KOPT-K1 (cell line): ENCODE measurements at regions not wholly inside any gene's neighbourhood (a gene's known extent, or its start where the extent isn't known, plus 50 kb on each side); places are given as distances from the start of the nearest gene placed in this dataset.

Experiments
- H3K27ac ChIP-seq: fragments of 200-600 bp; sonication (generic); 2 replicates; pipeline ENCODE4 v1.5.1; 2016; ENCODE audit warnings: antibody characterized with exemption, mild to moderate bottlenecking, low read depth, low read length; ENCODE audit not compliant: poor library complexity, severe bottlenecking
- H3K36me3 ChIP-seq: fragments of 200-600 bp; sonication (generic); 2 replicates; pipeline ENCODE4 v1.5.1; 2017; ENCODE audit warnings: antibody characterized with exemption, mild to moderate bottlenecking, low read length, moderate library complexity; ENCODE audit not compliant: insufficient read depth
- H3K9me3 ChIP-seq: fragments of 200-600 bp; sonication (generic); 2 replicates; pipeline ENCODE4 v1.5.1; 2017; ENCODE audit warnings: antibody characterized with exemption, low read length, mild to moderate bottlenecking; ENCODE audit not compliant: insufficient read depth, poor library complexity, severe bottlenecking

DNA sequence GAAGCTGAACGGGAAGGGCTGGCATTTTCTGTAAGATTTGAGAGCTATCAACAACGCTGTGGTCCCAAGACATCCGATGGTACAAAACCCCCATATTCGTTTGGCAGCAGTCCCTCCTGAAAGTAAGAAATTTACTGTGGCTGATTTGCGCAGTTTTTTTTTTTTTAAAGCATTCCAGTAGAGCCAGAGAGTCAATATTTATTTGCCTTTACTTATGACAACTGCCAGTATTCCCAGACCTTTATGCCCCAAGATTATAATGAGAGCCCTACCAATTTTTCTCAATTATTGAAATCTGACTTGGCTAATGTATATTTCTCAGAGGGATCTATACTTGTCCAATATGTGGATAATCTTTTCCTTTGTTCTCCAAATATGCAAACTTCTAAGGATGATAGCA is 157.5 kb upstream of the SPIN4 start:
- no peaks in the 10 kb centered on the region for H3K36me3 ChIP-seq

DNA sequence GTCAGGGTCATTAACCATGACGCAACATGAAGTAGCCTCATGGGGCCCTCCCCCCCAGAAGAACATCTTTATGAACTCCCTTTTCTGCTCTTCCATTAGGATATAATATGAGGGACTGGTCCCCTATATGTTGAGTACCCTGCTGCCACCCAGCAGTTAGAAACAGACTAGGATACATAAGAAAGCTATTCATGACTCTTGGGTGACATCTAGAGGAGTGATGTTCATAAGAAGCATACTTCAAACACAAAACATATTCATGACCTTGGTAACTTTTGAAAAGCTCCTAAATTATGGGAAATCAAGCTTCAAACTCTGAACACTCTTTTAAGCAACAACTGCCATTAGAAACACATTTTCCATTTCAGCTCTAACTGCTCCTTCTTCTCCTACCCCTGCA is 155.2 kb upstream of the SPIN4 start:
- no peaks in the 10 kb centered on the region for H3K9me3 ChIP-seq
- no peak overlapping the region for H3K27ac ChIP-seq

More for the DNA sequence above, 157.5 kb upstream of the SPIN4 start:
- Histone ChIP-seq H3K27ac (no peak overlapping the region), H3K9me3 (no peaks in the 10 kb centered on the region)

DNA sequence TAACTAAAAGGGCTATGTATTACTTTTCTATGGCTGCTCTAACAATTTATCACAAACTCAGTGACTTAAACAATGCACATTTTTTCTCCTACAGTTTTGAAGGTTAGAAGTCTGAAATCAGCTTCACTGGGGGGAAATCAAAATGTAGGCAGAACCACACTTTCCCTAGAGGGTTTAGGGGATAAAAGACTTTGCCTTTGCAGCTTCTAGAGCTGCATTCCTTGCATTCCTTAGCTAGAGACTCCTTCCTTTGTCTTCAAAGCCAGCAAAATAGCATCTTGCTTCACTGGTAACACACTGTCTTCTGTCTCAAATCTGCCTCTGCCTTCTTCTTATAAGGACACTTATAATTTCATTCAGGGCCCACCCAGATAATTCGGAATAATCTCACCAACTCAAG is 152.4 kb upstream of the SPIN4 start:
- peaks cover 10% of the 10 kb centered on the region for H3K9me3 ChIP-seq
- H3K27ac ChIP-seq = no peak overlapping the region
- no peaks in the 10 kb centered on the region for H3K36me3 ChIP-seq

More for the DNA sequence above, 155.2 kb upstream of the SPIN4 start:
- H3K36me3 ChIP-seq = no peaks in the 10 kb centered on the region

DNA sequence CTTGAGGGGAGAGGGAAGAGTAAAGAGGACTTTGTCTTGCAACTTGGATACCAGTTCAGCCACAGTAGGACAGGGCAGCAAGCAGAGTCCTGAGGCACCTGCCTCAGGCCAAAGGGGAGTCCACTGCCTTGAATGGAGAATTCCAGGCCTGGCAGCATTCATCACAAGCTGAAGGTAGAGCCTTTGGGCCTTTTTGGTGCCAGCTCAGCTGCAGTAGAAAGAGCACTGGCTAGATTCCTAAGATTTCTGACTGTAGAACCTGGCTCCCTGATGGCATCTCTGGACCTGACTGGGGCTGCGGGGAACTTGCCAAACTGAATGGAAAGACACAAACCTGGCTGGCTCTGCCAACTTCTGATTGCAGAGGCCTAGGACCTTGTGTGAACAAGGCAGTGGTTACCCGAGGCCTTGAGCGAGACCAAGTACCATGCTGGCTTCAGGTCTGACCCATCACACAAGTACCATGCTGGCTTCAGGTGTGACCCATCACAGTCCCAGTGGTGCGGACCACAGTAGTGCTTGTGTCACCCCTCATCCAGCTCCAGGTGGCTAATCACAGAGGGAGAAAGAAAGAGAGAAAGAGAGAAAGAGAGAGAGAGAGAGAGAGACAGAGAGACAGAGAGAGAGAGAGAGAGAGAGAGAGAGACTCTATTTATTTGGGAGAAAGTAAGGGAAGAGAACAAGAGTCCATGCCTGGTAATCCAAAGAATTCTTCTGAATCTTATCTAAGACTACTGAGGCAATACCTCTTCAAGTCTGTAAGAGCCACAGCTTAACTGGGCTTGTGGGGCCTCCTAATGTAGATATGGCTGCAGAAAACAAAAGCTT is 137.6 kb upstream of the SPIN4 start:
- Histone ChIP-seq H3K27ac (no peak overlapping the region), H3K36me3 (no peaks in the 10 kb centered on the region), H3K9me3 (no peaks in the 10 kb centered on the region)

DNA sequence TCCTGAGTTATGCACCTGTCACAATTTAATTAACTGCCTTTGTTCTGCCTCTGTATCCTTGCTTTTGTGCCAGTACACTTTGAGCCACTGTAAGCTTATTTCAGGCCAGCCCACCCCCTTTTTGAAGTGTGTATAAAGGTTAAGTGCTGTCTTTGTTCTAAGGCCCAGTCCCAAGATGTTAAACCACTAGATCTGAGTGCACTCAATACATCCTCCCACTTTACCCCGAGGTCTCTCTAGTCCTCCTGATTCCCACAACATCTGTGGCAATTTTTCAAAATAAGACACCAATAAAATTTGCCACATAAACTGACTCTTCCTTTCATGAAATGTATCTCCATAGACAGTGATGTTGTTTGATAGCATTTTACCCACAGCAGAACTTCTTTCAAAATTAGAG is 124.1 kb upstream of the SPIN4 start:
- Histone ChIP-seq H3K36me3 (no peaks in the 10 kb centered on the region), H3K9me3 (peaks cover 33% of the 10 kb centered on the region), H3K27ac (no peak overlapping the region)

GRCh38 chrX:63471004-63471403 is 119.9 kb upstream of the SPIN4 start:
- Histone ChIP-seq H3K27ac (no peak overlapping the region), H3K9me3 (peaks cover 29% of the 10 kb centered on the region), H3K36me3 (no peaks in the 10 kb centered on the region)

- H3K27ac ChIP-seq = no peak overlapping the region
- no peaks in the 10 kb centered on the region for H3K36me3 ChIP-seq
- H3K9me3 ChIP-seq = peaks cover 24% of the 10 kb centered on the region
Observed at GRCh38 chrX:63470506-63470905, 119.4 kb upstream of the SPIN4 start.

DNA sequence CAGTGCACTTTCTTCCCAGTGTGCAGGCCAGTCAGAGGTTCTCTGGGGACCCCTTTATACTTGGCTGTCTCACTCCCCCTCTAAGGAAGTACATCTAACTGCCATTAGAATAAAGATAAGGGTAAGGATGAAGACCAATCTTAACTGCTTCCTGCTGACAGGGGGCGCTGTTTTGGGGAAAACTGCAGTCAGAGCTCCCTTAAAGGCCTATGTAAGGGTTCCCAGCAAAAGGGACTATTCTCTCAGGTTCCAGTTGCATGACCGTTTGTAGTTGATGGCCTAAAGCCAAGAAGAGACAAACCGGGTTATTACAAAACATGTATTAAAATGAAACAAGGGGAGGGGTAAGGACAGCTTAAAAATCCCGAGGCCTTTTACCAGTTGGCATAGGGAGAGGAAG is 115.6 kb upstream of the SPIN4 start:
- Histone ChIP-seq H3K9me3 (peaks cover 4% of the 10 kb centered on the region), H3K36me3 (no peaks in the 10 kb centered on the region), H3K27ac (no peak overlapping the region)

DNA sequence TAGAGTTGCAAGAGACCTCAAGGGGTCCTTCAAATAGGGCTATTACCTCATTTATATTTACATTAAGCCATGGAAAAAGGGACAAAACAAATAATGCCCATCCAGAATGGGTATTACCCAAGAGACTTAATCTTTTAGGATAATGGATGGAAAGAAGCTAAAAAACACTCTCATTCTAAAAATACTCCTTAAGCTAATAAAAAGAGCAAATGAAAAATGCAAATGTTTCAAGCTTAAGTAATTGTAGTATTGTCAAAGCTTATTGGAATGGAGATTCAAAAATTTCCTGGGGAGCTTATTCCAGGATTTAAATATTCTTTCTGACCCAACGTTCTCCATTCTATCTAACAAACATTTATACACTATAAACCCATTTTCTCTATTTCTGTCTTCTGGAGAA is 107.8 kb upstream of the SPIN4 start:
- Histone ChIP-seq H3K36me3 (no peaks in the 10 kb centered on the region), H3K27ac (no peak overlapping the region), H3K9me3 (peaks cover 7% of the 10 kb centered on the region)

GRCh38 chrX:63453571-63453970 is 102.4 kb upstream of the SPIN4 start:
- H3K36me3 ChIP-seq = no peaks in the 10 kb centered on the region
- H3K27ac ChIP-seq = no peak overlapping the region
- H3K9me3 ChIP-seq = peaks cover 36% of the 10 kb centered on the region

GRCh38 chrX:63441717-63442116 is 90.6 kb upstream of the SPIN4 start:
- Histone ChIP-seq H3K9me3 (no peaks in the 10 kb centered on the region), H3K36me3 (no peaks in the 10 kb centered on the region), H3K27ac (no peak overlapping the region)

- Histone ChIP-seq H3K9me3 (no peaks in the 10 kb centered on the region), H3K36me3 (no peaks in the 10 kb centered on the region), H3K27ac (no peak overlapping the region)
Observed at GRCh38 chrX:63439580-63439979, 88.4 kb upstream of the SPIN4 start.

DNA sequence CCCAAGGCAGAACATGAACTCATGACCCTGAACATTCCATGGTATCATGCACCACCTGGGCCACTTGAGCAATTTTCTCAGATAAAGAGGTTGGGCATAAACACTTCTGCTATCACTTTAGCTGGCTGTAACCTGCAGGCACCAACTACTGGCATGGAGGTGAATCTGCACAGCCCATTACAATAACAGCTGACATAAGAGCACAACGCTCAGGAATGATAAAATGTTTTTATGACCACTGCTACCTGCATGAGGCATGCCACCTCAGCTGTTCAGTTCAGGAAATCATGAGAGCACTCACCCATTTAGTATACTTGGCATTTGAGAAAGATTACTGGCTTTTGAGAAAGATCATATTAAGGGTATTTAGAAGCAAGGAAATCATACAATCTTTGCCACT is 85.7 kb upstream of the SPIN4 start:
- Histone ChIP-seq H3K27ac (no peak overlapping the region), H3K9me3 (no peaks in the 10 kb centered on the region), H3K36me3 (no peaks in the 10 kb centered on the region)

DNA sequence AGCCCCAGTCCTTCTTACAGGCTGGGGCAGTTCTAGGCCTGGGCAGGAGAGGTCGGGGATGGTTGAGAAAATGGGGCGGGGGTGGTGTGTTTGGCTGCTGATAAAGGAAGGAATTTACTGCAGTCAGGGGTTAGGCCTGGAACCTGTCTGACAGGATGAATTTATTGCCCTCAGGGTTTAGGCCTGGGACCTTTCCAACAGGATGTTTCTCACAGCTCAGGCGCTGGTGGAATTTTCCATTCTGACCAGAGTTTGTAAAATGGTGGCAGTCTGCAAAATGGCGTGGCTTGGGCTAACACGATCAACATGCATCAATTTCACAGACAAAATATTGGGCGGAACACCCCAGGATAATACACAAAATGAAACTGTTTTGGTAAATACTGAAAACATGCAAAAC is 83.5 kb upstream of the SPIN4 start:
- H3K27ac ChIP-seq = no peak overlapping the region
- no peaks in the 10 kb centered on the region for H3K36me3 ChIP-seq
- H3K9me3 ChIP-seq = no peaks in the 10 kb centered on the region

GRCh38 chrX:63434206-63434605 is 83.1 kb upstream of the SPIN4 start:
- Histone ChIP-seq H3K36me3 (no peaks in the 10 kb centered on the region), H3K27ac (no peak overlapping the region), H3K9me3 (no peaks in the 10 kb centered on the region)

GRCh38 chrX:63430026-63430425 is 78.9 kb upstream of the SPIN4 start:
- no peak overlapping the region for H3K27ac ChIP-seq
- no peaks in the 10 kb centered on the region; the same call in 1 of the 2 replicates for H3K36me3 ChIP-seq
- H3K9me3 ChIP-seq = no peaks in the 10 kb centered on the region
